ENCODE measurements at regions not wholly inside any gene's neighbourhood (a gene's known extent, or its start where the extent isn't known, plus 50 kb on each side); places are given as distances from the start of the nearest gene placed in this dataset.

DNA sequence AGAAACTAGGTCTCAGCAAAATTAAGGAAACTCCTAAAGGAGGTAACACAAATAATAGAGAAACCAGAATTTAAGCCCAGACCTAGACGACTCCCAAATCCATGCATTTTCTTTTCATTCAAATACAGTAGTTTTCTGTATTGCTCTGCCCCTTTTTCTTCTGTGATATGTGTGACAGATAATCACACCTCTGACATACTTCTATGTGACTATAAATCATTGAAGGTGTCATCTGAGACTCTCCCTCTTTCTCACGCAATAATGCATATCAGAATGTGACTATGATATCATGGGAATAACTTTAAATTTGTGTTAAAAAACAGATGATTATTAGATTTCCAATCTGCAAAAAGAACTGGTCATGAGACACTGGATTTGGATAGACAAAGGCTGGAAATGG lies 143.0 kb upstream of the ELAC2 start:
- H3K27ac Mint-ChIP-seq (ENCODE audit: unreplicated experiment): no peak overlapping the region
- H3K4me3 Mint-ChIP-seq (ENCODE audit: unreplicated experiment): no peak overlapping the region
- H3K4me1 Mint-ChIP-seq (ENCODE audit: unreplicated experiment): no peaks in the 10 kb centered on the region
- TF ChIP-seq, protein P1, sequence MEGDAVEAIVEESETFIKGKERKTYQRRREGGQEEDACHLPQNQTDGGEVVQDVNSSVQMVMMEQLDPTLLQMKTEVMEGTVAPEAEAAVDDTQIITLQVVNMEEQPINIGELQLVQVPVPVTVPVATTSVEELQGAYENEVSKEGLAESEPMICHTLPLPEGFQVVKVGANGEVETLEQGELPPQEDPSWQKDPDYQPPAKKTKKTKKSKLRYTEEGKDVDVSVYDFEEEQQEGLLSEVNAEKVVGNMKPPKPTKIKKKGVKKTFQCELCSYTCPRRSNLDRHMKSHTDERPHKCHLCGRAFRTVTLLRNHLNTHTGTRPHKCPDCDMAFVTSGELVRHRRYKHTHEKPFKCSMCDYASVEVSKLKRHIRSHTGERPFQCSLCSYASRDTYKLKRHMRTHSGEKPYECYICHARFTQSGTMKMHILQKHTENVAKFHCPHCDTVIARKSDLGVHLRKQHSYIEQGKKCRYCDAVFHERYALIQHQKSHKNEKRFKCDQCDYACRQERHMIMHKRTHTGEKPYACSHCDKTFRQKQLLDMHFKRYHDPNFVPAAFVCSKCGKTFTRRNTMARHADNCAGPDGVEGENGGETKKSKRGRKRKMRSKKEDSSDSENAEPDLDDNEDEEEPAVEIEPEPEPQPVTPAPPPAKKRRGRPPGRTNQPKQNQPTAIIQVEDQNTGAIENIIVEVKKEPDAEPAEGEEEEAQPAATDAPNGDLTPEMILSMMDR (IDR thresholded peaks at IDR 0.05; ENCODE audit: unreplicated experiment): no peak
- no peaks in the 10 kb centered on the region for H3K36me3 Mint-ChIP-seq (ENCODE audit: low read depth, unreplicated experiment)
- no peak for DNase-seq (ENCODE audit: low spot score)
- no peaks in the 10 kb centered on the region for H3K9me3 Mint-ChIP-seq (ENCODE audit: unreplicated experiment)
- no peaks in the 10 kb centered on the region for H3K27me3 Mint-ChIP-seq (ENCODE audit: unreplicated experiment)

DNA sequence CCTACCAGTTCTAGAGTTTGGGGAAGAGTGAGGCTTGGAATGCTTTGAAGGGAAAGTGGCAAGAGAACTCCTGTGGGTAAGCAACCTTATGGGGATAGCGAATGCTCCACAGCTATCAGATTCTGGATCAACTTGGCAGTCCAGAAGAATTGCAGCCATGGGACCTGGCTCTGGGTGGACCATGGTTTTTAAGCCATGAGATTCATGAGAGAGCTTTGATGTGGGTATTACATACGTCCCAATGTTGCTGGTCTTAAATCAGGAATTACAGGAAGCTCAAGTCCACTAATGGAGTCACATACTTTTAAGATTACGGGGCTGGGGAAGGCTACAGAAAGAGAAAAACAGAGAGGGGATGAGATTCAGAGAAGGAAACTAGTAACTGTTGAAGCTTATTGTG lies 142.5 kb upstream of the ELAC2 start:
- Mint-ChIP-seq H3K27ac (ENCODE audit: unreplicated experiment) (no peak overlapping the region), H3K4me1 (ENCODE audit: unreplicated experiment) (no peaks in the 10 kb centered on the region), H3K36me3 (ENCODE audit: low read depth, unreplicated experiment) (no peaks in the 10 kb centered on the region), H3K27me3 (ENCODE audit: unreplicated experiment) (no peaks in the 10 kb centered on the region), H3K4me3 (ENCODE audit: unreplicated experiment) (no peak overlapping the region), H3K9me3 (ENCODE audit: unreplicated experiment) (no peaks in the 10 kb centered on the region)
- DNase-seq (ENCODE audit: low spot score): no peak
- TF ChIP-seq, protein P1 (IDR thresholded peaks at IDR 0.05; ENCODE audit: unreplicated experiment): no peak

DNA sequence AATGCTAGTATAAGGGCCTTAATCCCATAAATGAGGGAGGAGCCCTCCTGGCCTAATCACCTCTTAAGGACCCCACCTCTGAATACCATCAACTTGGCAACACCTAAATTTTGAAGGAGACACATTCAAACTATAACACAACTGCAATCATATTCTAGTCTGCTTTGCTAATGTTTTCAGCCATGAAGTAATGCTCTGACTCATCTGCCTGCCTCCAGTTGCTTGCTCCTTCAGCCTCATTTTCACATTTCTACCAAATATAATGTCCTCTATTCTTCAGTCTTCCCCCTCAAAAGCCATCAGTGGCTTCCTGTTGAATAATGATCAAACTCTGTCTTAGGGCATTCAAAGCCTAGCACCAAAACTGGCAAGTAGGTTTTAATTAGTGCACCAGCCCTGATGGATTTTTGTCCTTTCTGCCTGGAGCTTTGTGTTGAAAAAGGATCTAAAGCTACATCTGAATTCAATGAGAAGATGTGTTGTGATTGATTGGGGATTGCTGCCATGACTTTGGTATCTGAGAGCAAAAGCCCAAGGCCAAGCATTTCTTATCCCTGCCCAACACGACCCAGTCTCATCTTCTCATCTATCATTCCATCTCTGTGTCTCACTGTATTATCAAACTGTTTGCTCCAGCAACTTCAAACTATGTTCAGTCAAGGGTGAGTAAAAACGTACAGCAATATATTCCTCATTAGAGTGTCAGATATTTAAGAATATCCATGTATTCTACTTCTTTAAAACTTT lies 140.8 kb upstream of the ELAC2 start:
- H3K36me3 Mint-ChIP-seq (ENCODE audit: low read depth, unreplicated experiment): no peaks in the 10 kb centered on the region
- no peaks in the 10 kb centered on the region for H3K4me1 Mint-ChIP-seq (ENCODE audit: unreplicated experiment)
- DNase-seq (ENCODE audit: low spot score): no peak
- no peaks in the 10 kb centered on the region for H3K27me3 Mint-ChIP-seq (ENCODE audit: unreplicated experiment)
- H3K9me3 Mint-ChIP-seq (ENCODE audit: unreplicated experiment): no peaks in the 10 kb centered on the region
- no peak overlapping the region for H3K4me3 Mint-ChIP-seq (ENCODE audit: unreplicated experiment)
- TF ChIP-seq, protein P1 (IDR thresholded peaks at IDR 0.05; ENCODE audit: unreplicated experiment): no peak
- no peak overlapping the region for H3K27ac Mint-ChIP-seq (ENCODE audit: unreplicated experiment)

DNA sequence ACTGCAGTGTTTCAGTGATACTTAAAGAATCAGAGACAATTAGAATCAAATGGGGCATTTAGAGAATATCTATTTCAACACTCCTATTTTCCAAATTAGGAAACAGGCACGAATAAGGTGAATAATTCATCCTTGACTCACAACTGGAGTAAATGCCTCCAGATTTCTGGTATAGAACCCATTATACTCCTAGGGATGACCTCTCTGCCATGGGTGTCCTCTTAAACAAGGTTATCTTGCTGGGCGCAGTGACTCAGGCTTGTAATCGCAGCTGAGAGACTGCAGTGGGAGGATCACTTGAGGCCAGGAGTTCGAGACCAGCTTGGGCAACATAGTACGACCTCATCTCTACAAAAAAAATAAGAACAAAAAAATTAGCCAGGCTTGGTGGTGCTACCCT lies 139.8 kb upstream of the ELAC2 start:
- no peaks in the 10 kb centered on the region for H3K9me3 Mint-ChIP-seq (ENCODE audit: unreplicated experiment)
- no peak overlapping the region for H3K27ac Mint-ChIP-seq (ENCODE audit: unreplicated experiment)
- no peak for DNase-seq (ENCODE audit: low spot score)
- no peak overlapping the region for H3K4me3 Mint-ChIP-seq (ENCODE audit: unreplicated experiment)
- H3K4me1 Mint-ChIP-seq (ENCODE audit: unreplicated experiment): no peaks in the 10 kb centered on the region
- H3K36me3 Mint-ChIP-seq (ENCODE audit: low read depth, unreplicated experiment): no peaks in the 10 kb centered on the region
- H3K27me3 Mint-ChIP-seq (ENCODE audit: unreplicated experiment): no peaks in the 10 kb centered on the region
- TF ChIP-seq, protein P1 (IDR thresholded peaks at IDR 0.05; ENCODE audit: unreplicated experiment): no peak

DNA sequence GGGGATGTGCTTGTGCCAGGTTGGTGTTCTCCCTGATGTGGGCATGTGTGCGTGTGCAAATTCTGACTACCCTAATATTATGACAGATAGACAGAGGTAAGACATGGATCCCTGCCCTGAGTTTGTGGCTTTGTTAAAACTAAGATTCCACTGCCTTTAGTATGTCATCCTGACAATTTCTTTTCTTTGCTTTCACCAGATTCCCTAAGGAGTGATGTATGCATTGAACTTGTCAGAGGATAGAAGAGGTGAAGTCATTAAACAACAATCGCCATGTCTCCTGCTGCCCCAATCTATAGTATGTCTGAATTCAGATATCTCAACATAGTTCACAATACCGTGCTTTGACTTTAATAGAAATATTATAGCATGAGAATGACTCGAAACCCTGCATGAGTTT lies 137.1 kb upstream of the ELAC2 start:
- H3K9me3 Mint-ChIP-seq (ENCODE audit: unreplicated experiment): no peaks in the 10 kb centered on the region
- no peaks in the 10 kb centered on the region for H3K4me1 Mint-ChIP-seq (ENCODE audit: unreplicated experiment)
- DNase-seq (ENCODE audit: low spot score): no peak
- no peak overlapping the region for H3K4me3 Mint-ChIP-seq (ENCODE audit: unreplicated experiment)
- no peaks in the 10 kb centered on the region for H3K27me3 Mint-ChIP-seq (ENCODE audit: unreplicated experiment)
- no peak overlapping the region for H3K27ac Mint-ChIP-seq (ENCODE audit: unreplicated experiment)
- TF ChIP-seq, protein P1 (IDR thresholded peaks at IDR 0.05; ENCODE audit: unreplicated experiment): no peak
- no peaks in the 10 kb centered on the region for H3K36me3 Mint-ChIP-seq (ENCODE audit: low read depth, unreplicated experiment)
